DMS 273 (cell line): ENCODE measurements at regions not wholly inside any gene's neighbourhood (a gene's known extent, or its start where the extent isn't known, plus 50 kb on each side); places are given as distances from the start of the nearest gene placed in this dataset.
A peak's percentile ranks its signal among the peaks of the same experiment; 100 is the strongest.

Experiments used
- DNase-seq: peaks from one replicate; lab custom pipeline; 2025; ENCODE audit not compliant: unreplicated experiment; lab: John Stamatoyannopoulos, UW

DNA sequence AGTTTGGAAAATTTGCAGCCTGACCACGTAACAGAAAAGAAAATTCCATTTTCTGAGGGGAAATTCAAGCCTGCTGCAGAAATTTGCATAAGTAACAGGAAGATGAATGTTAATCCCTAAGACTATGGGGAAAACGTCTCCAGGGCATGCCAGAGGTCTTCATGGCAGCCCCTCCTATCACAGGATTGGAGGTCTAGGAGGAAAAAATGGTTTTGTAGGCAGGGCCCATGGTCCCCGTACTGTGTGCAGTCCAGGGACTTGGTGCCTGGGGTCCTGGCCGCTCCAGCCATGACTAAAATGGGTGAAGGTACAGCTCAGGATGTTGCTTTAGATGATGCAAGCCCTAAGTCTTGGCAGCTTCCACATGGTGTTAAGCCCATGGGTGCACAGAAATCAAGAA lies 437.3 kb upstream of the SEMA3A start:
- DNase-seq = no peak

DNA sequence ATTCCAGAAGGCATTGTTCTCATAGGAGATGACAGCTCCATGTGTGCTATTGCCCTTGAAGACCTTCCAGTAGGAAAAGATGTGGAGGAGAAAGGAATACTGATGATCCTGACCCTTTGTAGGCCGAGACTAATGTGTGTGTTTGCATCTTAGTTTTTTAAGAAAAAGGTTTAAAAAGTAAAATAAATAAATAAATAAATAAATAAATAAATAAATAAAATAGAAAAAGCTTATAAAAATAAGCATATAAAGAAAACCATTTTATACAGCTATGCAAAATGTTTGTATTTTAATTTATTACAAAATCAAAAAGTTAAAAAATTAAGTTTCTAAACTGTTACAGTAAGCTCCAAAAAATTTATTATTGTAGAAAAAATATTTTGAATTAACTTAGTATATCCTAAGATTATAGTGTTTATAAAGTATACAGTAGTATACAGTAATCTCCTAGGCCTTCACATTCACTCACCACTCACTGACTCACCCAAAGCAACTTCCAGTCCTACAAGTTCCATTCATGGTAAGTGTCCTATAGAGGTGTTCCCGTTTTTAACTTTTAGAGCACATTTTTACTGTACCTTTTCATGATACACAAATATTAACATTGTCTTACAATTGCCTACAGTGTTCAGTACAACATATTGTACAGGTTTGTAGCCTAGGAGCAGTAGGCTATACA lies 435.2 kb upstream of the SEMA3A start:
- DNase-seq = no peak

DNA sequence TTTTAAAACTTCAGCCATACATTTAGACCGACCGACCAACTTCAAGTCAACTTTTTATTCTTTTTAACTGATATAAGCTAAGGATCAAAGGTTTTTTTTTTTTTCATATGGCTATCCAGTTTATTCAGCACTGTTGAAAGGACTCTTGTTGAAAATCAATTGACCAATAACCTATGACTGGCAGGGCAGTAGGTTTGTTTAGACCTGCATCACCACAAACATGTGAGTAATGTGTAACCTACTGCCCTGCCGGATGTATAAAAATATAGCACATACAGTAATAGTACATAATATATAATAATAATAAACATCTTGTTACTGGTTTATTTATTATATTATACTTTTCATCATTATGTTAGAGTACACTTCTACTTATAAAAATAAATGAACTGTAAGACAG lies 434.6 kb upstream of the SEMA3A start:
- no peak for DNase-seq

DNA sequence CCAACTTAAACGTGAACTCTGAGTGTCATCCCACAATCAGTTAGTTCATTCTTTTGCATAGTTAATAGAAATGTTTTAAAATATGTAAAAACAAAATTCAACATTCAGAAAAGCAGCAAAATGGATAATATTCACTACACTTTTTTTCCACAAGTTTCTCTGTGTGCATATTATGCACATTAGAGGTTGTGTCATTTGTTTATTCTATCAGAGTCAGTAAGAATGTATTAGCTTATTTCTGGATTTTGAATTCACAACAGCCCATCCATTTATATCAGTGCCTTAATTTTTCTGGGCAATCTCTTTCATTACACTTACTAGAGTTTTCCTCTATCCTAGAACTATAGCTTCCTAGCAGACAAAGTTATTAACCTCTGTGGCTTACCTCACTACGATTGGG lies 432.7 kb upstream of the SEMA3A start:
- DNase-seq = no peak

DNA sequence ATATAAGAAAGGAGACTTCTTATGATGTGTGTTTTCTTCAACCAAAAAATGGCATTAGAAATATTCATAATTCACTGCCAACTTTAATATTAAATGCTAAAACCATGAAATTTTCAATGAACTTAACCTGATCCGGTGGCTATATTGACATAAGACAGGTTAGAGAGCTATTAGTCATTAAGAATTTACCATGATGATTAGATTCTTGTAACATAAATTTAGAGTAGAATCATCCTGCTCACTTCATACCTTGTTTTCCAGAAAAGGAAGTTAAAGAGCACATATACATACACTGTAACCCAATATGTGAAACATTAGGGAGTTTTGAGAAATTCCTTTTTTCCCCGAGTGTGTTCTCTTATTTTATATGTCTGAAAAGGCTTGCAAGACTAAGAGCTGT lies 430.3 kb upstream of the SEMA3A start:
- DNase-seq = no peak

DNA sequence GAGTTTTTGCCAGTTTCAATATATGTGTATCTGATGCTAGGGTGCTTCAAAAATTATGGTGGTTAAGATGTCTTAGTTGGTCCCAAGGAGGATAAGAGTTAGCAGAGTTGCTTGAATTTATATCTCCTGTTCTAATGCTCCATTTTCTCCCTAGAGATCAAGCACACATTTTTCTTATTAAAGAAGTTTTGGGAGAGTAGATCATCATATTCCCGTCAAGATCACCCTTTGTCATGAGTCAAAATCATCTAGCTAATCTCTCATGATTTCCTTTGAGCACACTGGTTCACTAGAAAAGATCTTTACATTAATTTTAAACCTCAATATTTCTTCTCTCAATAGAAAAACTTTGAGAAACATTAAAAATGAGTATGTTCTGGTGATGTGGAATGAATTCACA lies 429.9 kb upstream of the SEMA3A start:
- no peak for DNase-seq

DNA sequence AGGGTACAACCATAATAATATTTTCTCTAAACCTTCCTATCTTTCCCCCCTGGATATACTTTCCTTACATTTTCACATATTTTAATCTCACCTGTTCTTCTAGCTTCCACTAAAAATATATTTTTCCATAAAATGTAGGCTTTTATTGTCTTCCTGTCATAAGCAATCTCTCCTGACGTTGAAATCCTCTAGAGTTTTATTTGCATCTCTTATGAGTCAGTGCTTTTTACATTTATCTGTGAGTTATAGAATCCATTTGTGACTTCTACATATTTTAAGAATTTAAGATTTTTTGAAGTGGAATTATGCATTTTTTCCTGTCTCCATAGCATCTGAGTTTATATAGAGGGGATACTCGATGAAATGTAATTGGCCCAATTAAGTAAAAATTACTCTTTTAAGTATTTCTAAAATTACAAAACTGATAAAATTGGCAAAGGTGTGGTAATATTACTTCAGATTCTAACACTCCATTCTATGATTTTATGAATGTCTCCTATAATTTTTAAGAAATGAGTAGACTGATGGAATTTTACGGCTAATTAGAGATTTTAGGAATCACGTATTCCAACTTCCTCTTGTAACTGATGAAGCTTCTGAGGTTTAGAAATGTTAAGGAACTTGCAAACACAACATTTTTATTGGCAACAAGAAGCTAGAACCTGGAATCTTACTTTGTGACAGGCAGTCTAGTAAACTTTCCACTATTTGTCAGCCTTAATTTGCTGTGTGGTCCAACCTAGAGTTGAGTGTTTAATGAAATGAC lies 422.9 kb upstream of the SEMA3A start:
- DNase-seq = no peak

DNA sequence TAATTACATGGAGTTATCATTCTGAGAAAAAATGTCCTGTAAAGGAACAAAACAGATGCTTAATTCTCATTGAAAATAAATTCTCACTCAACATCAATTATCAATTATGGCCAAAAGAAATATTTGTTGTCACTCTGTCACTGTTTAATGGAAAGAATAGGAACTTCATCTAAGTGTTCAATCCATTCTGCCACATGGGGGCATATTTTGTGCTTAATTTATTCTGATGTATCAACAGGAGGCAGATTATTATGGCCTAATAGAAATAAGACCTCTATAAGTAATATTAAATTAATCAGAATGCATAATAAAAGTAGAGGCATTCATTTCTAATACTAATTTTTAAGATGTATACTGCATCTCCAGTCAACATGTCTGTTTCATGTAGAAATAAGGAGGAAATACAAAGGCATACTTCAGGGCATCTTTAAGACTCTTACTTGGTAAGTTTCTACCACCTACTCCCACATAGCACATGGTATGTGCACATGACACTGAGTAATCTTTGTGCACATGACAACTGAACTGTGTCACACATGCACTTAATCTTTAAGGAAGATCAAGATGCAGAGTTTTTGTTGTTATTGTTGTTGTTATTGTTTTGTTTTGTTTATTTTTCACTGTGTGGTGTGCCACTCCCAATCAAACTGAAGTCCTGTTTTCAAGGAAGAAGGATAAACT lies 420.4 kb upstream of the SEMA3A start:
- DNase-seq = peak; percentile 22

DNA sequence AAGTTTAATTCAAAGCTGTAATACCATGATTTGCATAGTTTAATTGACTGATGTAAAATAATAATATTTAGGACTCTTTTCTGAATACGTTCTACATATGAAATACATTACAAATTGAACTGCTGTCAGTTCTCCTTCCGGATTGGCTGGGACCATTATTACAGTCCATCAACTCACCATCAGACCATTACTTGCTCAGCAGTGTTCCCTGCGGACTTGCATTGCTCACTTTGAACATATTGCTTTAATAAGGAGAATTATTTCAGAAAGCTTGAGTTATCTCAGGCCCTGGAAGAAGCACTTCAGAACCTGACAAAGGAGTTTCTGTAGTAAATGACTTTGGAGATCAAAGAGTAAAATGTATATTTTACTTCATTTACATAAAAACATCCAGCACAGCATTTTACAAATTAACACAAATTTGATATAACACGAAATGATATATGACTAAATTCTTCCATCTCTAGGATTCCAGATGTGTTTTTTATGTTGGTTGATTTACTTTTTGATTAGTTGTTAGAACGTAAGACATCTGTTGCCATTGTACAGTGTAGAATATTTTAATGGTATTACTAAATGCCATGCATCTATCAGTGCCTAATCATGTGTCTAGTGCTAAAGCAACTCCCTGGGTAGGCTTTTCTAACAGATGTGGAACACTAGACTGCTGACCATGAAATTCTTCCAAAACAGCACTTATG lies 418.5 kb upstream of the SEMA3A start:
- no peak for DNase-seq

DNA sequence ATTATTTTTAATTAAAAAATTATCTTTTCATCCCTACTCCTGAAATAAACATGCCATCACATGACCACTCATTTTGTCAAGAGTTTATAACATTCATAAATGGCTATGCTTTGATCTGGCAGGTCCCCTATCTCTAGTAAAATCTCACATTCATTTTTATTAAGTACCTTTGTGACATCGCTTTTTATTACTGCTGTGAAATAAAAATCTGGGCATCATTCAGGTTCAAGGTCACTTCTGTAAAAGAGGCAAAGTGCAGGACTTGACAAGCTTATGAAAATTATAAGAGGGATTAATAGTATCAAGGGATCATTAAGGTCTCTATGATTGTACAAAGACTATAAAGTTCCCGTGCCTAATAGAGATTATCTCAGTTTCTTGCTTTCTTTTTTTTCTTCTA lies 416.8 kb upstream of the SEMA3A start:
- DNase-seq = no peak

DNA sequence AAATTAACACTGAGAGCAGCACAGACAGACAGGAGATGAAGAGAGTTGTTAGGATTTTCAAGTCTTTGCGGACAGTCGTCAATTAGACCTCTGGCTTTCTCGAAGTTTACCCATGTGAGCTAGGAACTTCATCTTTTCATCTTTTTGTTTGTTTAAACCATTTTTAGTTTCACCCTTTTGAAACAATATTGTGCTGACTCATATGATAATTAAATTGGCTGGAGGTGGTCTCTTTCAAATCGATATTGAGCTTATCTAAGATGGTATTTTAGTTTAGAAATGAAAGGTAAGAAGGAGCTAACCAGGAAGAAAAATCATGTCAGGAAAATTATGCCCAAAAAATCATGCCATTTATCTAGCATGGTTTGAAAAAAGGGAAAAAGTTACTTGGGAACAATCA lies 415.8 kb upstream of the SEMA3A start:
- no peak for DNase-seq

DNA sequence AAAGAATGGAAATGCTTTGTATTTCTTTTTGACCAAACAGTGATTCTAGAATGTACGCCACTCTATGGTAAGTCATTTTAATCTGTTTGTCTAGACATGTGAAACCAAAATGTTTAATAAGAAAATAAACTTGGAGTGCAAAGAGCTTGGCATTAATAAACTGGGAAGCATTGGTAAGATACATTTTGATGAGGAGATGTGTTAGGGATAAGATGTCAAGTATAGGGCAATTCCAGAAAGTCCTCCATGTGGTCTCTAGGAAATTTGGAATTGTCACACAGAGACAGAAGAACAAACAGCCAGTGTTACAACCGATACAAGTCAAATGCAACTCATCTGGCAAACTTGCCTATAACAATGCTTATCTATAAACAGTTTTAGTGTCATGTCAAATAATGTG lies 410.7 kb upstream of the SEMA3A start:
- DNase-seq = no peak

DNA sequence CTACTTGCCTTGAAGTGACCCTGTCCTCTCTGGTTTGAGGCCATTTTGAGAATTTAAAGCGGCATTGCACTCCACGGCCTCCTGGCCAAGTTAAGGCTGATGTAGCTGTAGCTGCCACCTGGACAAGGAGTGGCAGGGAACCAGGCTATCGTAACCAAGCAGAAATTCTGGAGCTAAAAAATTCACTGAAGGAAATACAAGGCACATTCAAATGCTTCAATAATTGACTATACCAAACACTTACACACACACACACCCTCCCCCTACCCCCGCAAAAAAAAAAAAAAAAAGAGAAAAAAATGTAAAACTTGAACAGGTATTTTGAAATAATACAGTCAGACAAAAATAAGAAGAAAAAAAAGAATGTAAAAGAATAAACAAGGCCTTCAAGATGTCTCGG lies 409.0 kb upstream of the SEMA3A start:
- peak; percentile 20 for DNase-seq

DNA sequence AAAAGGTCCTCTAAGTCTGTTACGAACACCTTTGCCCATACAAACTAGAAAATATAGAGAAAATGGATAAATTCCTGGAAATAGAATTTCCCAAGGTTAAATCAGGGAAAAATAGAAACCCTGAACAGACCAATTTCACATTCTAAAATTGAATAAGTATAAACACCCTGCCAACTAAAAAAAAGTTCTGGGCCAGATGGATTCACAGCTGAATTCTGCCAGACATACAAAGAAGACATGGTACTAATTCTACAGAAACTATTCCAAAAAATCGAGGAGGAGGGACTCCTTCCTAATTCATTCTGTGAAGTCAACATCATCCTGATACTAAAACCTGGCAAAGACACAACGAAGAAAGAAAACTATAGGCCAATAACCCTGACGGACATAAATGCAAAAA lies 400.4 kb upstream of the SEMA3A start:
- DNase-seq = no peak

DNA sequence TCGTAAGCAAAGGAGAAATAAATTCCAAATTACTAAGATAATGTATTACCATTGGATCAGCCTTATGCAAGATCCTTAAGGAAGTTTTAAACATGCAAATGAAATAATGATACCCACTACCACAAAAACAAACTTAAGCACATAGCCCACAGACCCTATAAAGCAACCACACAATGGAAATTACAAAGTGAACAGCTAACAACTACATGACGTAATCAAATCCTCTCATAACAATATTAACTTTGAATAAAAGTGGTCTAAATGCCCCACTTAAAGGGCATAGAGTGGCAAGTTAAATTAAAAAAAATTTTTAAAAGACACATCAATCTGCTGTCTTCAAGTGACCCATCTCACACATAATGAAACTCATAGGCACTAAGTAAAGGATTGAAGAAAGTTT lies 397.3 kb upstream of the SEMA3A start:
- no peak for DNase-seq

DNA sequence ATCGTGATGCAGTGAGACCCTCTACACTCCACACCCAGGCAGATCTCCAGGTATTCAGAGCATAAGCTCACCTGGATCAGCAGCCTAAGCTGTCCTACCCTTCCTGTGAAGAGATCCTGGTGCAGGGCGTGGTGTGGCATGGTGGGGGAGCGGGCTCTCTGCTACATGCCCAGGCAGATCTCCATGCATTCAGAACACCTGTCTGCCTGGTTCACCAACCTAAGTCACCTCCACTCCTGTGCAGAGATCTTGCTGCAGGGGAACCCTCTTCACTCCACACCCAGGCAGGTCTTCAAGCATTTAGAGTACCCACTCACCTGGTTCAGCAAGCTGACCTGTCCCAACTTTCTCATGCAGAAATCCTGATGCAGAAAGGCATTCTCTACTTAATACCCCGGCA lies 394.4 kb upstream of the SEMA3A start:
- DNase-seq = no peak

DNA sequence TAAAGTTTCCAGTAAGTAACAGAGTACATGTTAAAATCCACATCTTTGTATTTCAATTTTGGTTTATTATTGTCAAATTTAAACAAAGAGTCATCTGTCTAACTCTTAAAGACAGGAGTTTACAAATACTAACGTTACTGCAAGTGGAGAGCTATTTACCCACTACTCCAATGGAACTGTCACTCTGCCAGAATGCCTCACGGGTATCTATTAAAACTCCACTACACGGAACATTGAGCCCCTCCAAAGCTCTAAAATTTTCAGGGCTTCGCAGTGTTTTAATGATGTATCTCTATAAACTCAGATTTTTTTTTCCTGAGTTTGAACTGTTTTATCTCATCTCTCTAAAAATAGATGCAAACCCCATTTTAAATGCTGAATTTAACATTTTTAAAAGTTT lies 388.7 kb upstream of the SEMA3A start:
- DNase-seq = no peak

DNA sequence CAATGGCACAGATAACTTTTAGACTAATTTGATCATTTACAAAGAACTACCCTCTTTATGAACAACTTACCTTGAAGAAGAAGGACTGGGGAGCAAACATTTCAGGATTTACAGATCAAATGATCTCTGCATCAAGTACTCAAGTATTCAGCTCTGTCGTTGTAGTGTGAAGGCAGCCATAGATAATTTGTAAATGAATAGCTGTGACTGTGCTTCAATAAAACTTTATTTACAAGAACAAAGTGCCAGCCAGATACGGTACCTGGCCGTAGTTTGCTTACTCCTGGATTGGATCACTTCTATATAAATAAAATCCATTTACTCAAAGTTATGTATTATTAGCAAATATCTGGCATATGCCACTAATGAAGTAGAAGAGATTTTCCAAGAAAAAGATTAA lies 388.2 kb upstream of the SEMA3A start:
- no peak for DNase-seq

DNA sequence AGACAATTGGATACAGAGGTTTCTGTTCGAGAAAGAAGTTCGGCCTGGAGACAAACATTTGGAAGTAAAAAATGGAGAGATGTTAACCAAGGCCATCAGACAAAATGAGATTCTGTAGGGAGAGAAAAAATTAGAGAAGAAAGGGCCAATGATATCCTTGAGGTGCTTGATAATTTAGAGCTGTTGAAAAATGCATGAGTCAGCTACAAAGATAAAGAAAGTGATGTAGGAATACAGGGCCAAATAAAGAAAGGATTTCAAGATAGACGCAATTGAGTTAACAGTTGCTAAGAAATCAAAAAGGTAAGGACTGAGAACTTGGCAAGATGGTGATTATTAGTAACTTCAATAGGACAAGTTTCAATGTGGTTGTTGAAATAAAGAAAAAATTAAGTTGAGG lies 384.2 kb upstream of the SEMA3A start:
- DNase-seq = no peak

DNA sequence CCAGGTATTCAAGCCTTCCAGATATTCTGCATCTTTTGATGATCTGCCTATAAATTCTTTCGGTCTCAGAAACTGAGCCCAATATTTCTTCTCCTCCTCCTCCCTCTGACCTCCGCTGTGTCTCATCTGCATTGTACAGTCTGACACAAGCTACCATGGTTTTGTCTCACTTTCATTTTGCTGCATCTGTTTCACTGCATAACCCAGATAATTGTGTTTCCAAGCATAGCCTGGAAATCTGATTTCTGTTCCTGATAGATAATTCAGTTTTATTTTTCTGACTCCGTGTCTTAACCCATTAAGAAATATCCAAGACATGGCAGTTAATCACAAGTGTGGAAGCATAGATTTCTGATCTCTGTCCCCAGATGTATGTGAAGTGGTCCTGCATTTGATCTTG lies 374.2 kb upstream of the SEMA3A start:
- DNase-seq = no peak

DNA sequence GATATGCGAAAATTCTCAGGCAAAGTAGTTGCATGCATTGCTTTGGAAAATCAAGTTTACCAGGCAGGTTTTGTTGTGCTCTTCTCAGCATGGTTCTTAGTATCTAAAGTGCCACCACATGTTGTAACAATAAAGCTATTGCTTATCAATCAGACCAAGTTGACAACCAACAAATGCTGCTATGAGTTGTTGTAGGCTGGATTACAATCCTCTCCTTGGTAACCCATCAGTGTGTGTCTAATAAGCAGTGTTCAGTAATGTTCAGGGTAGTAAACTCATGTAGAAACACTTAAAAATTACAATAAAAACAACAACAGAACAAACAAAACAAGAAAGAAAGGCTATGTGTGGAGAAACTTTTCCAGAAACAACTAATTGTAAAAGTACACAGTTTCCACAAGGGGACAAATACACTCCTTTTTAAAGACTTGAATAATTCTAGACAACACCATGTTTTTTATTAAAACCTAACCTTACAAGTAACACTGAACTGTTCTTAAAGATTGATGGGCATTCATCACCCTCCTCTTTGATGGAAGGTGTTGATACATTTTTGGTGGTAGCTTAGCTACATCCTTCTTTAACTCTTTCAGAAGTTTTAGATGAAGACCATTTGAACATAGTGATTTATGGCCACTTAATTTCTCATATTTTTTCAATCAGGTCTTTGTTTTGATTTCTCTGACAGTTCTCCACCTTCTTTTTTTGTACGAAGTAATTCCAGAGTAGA lies 370.9 kb upstream of the SEMA3A start:
- no peak for DNase-seq
